NCI-H524 (cell line): ENCODE measurements at regions not wholly inside any gene's neighbourhood (a gene's known extent, or its start where the extent isn't known, plus 50 kb on each side); places are given as distances from the start of the nearest gene placed in this dataset.

ENCODE experiments used
- DNase-seq, 2 experiments: peaks; one replicate each; lab custom pipeline; 2025; lab: John Stamatoyannopoulos, UW

GRCh38 chr2:71864085-71864484 lies 283.6 kb downstream of the CYP26B1 start:
- no peak for DNase-seq

- no peak for DNase-seq
Observed at GRCh38 chr2:71863396-71863795, 284.3 kb downstream of the CYP26B1 start.

- no peak for DNase-seq
Observed at GRCh38 chr2:71862921-71863320, 284.7 kb downstream of the CYP26B1 start.

GRCh38 chr2:71861186-71862160 lies 286.2 kb downstream of the CYP26B1 start:
- no peak for DNase-seq

- DNase-seq, result no peak
Observed at GRCh38 chr2:71860381-71860926, 287.2 kb downstream of the CYP26B1 start.

DNA sequence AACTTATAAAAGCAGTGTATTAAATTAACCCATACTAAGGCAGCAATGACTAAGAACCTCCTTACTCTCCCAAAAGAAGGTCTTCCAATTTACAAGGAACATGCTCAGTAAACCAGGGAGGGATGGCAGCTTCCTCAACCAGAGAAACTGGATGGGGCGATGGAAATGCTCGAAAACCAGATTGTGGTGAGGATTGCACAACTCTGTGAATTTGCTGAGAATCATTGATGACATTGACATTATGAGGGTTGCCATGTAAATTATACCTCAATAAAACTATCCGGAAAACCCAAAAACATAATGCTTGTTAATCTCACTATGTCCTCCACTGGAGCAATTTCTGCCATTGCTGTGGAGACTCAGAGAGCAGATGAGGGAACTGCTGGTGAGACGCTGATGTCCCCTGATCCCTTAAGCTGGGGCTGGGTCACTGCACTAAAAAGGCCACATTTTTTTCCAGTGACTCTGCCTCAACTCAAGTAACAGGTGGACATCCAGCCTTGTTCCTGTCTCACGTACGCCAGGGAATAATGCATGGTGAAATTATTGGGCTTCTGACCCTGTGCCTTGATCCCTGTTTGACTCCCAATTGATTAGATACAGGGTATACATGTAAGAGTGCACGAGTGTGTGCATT lies 288.3 kb downstream of the CYP26B1 start:
- DNase-seq, result no peak

DNA sequence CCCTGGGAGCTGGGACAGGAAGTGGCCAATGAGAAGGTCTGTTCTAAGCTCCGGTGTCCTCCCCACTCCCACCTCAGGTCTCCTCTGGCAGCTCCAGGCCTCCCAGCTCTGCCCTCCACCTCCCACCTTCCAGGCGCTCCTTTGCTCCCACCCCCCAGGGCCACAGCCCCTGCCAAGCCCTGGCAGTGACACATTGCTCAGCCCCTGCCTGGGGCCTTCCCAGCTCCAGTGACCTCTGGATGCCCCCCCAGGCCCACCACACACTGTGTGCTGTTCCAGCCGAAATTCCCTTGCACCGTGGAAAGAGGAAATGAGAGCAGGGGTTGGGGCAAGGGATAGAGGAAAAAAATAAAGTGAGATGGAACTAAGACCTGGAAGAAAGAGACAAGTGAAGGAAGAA lies 289.6 kb downstream of the CYP26B1 start:
- no peak for DNase-seq

DNA sequence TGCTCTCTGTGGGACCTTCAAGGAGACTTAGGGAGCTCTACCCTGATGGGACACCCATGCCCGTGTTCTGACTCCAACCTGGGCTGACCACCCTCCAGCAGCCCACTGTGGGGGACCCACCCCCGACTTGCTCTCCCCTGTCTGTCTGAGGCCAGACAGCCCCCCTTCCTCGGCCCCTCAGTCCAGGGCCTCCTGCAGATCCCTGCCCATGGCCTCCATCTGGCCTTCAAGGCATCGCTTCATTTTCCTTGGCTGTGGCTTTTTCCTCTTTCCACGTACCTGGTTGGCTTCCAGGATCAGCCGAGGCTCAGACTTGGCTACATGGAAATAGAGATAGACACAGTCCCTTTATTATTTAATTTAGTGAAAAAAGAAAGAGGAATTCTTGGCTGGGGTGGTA lies 290.0 kb downstream of the CYP26B1 start:
- DNase-seq, result no peak

DNA sequence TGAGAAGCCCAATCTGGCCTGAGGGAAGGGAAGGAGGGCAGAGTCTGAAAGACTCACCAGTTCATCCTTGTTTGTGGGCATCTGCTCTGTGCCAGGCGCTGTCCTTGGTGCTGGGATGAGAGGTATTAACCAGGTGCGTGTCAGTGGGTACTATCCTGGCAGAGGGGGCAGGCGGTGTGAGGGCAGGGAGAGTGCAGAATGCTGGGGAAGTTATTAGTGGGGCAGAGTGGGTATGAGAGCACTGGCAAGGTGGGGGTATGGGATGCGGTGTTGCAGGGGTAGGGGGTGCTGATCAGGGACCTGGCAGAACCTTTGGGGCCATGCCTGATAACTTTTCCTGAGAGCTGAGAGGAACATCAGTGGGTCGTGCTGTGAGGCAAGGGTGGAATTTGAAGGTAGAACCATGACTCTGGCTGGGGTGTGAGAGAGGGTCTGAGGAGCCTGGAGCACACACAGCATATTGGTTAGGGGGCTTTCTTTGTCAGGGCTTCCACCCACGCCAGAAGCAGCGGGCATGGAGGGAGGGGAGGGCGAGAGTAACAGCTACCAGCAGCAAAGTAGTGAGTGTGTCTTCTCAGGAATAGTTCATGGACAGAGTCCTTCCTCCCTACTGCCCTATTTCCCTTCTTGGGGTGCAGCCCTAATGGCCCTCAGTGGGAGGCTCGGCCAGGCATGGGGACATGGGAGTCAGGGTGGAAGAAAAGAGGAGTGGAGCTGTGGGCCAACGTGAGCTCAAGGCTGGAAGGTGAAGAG lies 290.7 kb downstream of the CYP26B1 start:
- no peak for DNase-seq

GRCh38 chr2:71853858-71854257 lies 293.8 kb downstream of the CYP26B1 start:
- no peak for DNase-seq

GRCh38 chr2:71852141-71852711 lies 295.4 kb downstream of the CYP26B1 start:
- no peak for DNase-seq

GRCh38 chr2:71851094-71851750 lies 296.4 kb downstream of the CYP26B1 start:
- DNase-seq, result no peak

DNA sequence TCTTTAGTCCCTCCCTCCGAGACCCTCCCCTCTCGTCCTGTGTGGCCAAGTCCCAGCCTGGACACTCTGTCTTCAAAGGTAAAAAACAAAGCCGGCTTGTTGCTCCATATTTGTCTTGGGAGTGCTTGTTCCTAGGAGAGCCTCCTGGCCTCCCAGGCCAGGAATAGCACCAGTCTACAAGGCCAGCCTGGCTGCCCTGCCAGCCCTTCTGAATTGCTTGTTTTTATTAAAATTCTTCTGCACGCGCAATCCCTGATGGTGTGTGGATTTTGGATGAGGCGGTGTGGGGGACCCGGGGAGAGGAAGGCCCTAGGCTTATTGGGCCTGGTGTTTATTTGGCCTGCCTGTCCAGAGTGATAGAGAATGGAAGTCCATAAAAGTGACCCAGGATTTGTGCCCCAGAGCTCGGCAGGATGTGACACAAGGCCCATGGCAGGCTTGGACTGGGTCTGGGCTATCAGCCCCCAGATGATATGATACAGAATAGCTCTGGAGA lies 297.3 kb downstream of the CYP26B1 start:
- DNase-seq, result no peak

DNA sequence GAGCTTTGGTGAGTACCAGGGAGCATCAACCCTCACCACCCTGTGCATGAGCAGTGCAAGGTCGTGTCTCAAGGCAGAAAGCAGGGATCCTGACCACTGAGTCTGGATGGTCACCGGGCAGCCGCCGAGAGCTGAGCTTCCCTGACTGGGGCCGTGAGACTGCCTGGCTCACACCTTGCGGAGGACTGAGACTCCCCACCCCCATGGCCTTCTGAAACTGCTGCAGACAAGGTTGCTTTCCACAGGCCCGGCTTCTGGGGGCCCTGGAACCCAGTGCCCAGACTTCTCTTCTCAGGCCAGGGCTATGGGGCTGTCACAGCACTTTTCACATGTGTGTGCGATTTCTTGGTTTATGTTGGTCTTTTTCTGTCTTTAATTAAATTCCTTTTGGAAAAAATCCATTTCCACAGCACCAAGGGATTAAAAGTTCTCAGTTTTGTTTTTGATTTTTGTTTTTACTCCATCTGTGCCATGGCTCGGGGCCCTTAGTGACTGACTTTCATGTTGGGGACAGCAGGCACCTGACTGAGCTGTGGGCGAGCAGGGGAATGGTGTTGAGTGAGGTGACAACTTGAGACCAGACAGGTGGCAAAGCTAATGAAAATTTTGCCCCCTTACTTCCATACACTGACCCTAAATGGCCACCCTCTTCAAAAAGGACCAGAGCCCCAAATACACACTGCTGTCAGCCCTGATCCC lies 297.9 kb downstream of the CYP26B1 start:
- no peak for DNase-seq

DNA sequence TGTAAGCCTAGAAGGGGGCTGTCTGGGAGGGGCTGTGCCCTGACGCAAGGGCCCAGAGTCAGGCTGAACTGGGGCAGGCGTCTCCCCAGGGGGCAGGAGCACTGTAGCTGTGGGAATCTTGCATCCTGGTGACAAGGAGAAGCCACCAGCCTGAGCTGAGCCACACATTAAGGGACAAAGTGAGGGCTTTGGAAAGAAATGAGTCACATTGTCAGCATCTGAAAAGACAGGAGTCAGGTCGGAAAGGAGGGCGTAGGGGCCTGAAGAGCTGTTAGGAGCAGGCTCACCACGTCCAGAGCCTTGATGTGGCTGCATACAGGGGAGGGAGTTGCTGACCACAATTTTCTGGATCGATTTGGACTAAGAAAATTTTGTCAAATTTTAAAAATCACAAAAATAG lies 298.6 kb downstream of the CYP26B1 start:
- no peak for DNase-seq

GRCh38 chr2:71846669-71847291 lies 300.9 kb downstream of the CYP26B1 start:
- DNase-seq, result no peak

GRCh38 chr2:71846072-71846471 lies 301.6 kb downstream of the CYP26B1 start:
- no peak for DNase-seq

DNA sequence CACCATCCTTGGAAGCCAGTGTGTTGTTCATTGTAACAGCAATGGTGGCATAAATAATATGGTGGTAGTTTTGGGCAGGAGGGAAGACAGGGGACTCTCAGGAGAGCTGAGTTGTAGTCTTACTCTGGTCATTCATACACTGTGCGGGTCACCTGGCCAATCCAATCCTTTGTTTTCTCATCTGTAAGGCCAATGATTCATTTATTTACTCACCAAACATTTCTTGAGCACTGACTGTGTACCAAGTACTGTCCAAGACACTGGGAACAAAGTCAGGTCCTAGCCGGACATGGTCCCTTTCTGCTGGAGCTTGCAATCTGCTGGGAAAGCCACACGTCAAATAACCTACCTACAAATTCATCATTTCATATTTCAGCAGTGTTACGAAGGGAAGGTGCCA lies 302.7 kb downstream of the CYP26B1 start:
- no peak for DNase-seq

DNA sequence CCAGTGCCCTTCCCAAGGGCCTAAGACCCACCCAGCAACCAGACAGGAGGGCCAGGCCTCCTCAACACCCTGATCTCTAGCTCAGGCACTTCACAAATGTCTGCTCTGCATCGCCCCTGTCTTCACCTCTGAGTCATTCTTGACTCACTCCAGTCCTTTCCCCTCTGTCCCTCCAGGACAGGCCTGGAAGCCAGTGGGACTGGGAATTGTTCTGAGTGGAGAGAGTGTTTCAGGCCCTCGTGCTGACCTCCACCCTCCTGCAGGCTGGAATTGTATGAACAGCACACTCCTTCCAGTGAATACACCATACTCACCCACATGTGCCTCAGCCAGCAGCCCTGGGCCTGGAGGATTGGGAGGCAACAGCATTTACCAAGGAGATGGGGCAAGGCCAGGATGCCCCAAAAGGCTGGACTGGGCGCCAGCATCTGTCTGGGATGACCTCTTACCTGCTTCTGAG lies 304.2 kb downstream of the CYP26B1 start:
- no peak for DNase-seq

DNA sequence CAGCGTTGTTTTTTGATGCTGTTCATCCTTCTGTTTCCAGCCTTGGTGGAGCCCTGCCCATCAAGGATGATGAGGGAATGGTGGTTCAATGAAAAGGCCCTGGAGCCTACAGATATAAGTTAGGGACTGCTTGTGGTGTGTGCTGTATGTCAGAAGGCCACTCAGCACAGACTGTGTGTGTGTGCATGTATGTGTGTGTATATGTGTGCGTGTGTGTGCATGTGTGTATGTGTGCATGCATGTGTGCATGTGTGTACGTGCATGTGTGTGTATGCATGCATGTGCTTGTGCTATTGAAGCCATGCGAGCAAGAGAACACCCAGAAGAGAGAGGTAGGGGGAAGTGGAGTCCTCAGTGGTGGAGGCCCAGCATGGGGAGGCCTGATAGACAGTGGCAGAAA lies 304.9 kb downstream of the CYP26B1 start:
- no peak for DNase-seq
